ENCODE measurements at regions not wholly inside any gene's neighbourhood (a gene's known extent, or its start where the extent isn't known, plus 50 kb on each side); places are given as distances from the start of the nearest gene placed in this dataset.
"Not testable (repeated sequence)": the region's sequence is repeated elsewhere in the genome, so short reads cannot be mapped to it uniquely, and the experiment has no call there.

DNA sequence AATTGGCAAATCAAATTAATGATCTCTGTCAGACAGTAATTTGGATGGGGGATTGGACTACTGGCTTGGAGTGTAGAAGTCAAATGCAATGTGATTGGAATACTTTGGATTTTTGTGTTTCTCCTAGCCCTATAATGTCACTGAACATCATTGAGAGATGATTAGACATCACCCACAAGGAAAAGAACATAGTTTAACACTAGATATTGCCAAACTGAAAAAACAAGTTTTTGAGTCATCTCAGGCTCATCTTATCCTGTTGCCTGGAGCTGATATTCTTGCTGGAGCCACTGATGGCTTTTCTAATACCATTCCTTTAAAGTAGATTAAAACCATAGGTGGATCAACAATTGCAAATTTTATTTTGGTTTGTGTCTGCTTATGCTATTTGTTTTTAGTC lies 76.7 kb downstream of the HSFY2 start:
- not testable (repeated sequence) for H4K91ac ChIP-seq (ENCODE audit: low read depth, low read length, poor library complexity); H2BK120ac ChIP-seq (ENCODE audit: low read depth, low read length); H3K27me3 ChIP-seq (ENCODE audit: control insufficient read depth in 3 of 3, insufficient read depth in 3 of 3, low read depth in 1 of 3, low read length in 3 of 3); H3K79me1 ChIP-seq (ENCODE audit: low read depth, low read length); H2AFZ ChIP-seq (ENCODE audit: low read length); H3K18ac ChIP-seq (ENCODE audit: low read length); H3K4ac ChIP-seq (ENCODE audit: low read length); H3K23ac ChIP-seq (ENCODE audit: low read depth, low read length, poor library complexity); H4K8ac ChIP-seq (ENCODE audit: low read depth, low read length); H3K27ac ChIP-seq (replicated peaks; ENCODE audit: low read length); H3K9me3 ChIP-seq (replicated peaks in 1 of 2; ENCODE audit: control insufficient read depth in 2 of 2, insufficient read depth in 1 of 2, low read depth in 1 of 2, low read length in 2 of 2); H2BK5ac ChIP-seq (ENCODE audit: low read length); H3K9ac ChIP-seq (ENCODE audit: low read depth, low read length, poor library complexity); DNase-seq (ENCODE audit: low spot score); H2AK5ac ChIP-seq (ENCODE audit: low read depth, low read length); H2BK12ac ChIP-seq (ENCODE audit: low read length); H2BK15ac ChIP-seq (ENCODE audit: low read length); H3K4me1 ChIP-seq (ENCODE audit: control insufficient read depth in 2 of 2, insufficient read depth in 1 of 2, low read depth in 1 of 2, low read length in 2 of 2); H3K36me3 ChIP-seq (replicated peaks in 1 of 2; ENCODE audit: control insufficient read depth in 2 of 2, insufficient read depth in 2 of 2, low read length in 2 of 2); H3K14ac ChIP-seq (ENCODE audit: low read length); H3K4me3 ChIP-seq (ENCODE audit: low read length in 2 of 2); H3K4me2 ChIP-seq (ENCODE audit: insufficient read depth, low read length, poor library complexity, severe bottlenecking)

DNA sequence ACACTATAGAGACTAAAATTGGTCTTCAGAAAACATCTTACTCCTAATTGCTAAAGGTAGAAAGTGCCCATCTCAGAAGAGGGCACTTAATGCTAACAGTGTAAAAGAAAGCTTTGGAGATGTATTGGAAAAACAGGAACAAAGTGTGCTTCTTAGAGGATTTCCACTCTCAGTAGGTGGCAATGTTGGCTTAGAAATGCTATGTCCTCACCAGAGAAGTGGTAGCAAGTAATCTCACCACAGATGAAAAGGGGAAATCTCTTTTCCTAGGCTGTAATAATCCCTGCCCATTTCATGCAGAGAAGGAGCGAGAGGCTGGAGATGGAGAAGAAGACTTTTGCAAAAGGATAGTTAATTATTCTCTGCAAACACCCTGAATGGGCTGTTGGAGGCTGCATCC lies 69.3 kb downstream of the HSFY2 start:
- not testable (repeated sequence) for H3K27me3 ChIP-seq (ENCODE audit: control insufficient read depth in 3 of 3, insufficient read depth in 3 of 3, low read depth in 1 of 3, low read length in 3 of 3); H2BK12ac ChIP-seq (ENCODE audit: low read length); H3K4me2 ChIP-seq (ENCODE audit: insufficient read depth, low read length, poor library complexity, severe bottlenecking); H3K79me1 ChIP-seq (ENCODE audit: low read depth, low read length); DNase-seq (ENCODE audit: low spot score); H3K9ac ChIP-seq (ENCODE audit: low read depth, low read length, poor library complexity); H4K8ac ChIP-seq (ENCODE audit: low read depth, low read length); H3K27ac ChIP-seq (replicated peaks; ENCODE audit: low read length); H3K36me3 ChIP-seq (replicated peaks in 1 of 2; ENCODE audit: control insufficient read depth in 2 of 2, insufficient read depth in 2 of 2, low read length in 2 of 2); H3K4ac ChIP-seq (ENCODE audit: low read length); H2BK5ac ChIP-seq (ENCODE audit: low read length); H3K9me3 ChIP-seq (replicated peaks in 1 of 2; ENCODE audit: control insufficient read depth in 2 of 2, insufficient read depth in 1 of 2, low read depth in 1 of 2, low read length in 2 of 2); H2AFZ ChIP-seq (ENCODE audit: low read length); H3K14ac ChIP-seq (ENCODE audit: low read length); H3K4me3 ChIP-seq (ENCODE audit: low read length in 2 of 2); H2AK5ac ChIP-seq (ENCODE audit: low read depth, low read length); H4K91ac ChIP-seq (ENCODE audit: low read depth, low read length, poor library complexity); H2BK120ac ChIP-seq (ENCODE audit: low read depth, low read length); H3K4me1 ChIP-seq (ENCODE audit: control insufficient read depth in 2 of 2, insufficient read depth in 1 of 2, low read depth in 1 of 2, low read length in 2 of 2); H3K18ac ChIP-seq (ENCODE audit: low read length); H3K23ac ChIP-seq (ENCODE audit: low read depth, low read length, poor library complexity); H2BK15ac ChIP-seq (ENCODE audit: low read length)
- no CpG with 5 or more reads among the region's 1 CpG for WGBS, 2 donors (ENCODE audit: extremely low coverage in 2 of 2, insufficient read length in 2 of 2, insufficient replicate concordance in 1 of 2)

DNA sequence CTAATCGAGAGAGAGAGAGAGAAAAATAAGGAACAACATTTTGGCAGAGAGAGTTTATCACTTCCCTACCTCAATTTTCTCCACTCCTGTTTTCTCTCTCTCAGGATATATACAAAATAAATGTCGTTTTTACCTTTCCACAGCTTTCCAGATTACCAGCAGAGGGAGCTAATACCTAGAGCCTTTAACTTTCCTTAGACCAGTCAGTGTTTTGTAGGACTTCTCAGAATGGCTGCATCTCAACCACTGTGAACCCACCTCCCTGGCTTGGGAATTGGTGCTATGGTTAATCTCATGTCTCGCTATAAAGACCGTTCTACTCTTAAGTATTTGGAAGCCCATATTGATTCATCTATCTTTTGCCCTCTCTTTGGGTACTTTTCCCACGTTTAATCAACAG lies 61.8 kb downstream of the HSFY2 start:
- H3K9ac ChIP-seq (ENCODE audit: low read depth, low read length, poor library complexity); H3K4me3 ChIP-seq (ENCODE audit: low read length in 2 of 2); H3K79me1 ChIP-seq (ENCODE audit: low read depth, low read length); H2BK5ac ChIP-seq (ENCODE audit: low read length); H4K8ac ChIP-seq (ENCODE audit: low read depth, low read length); H2BK15ac ChIP-seq (ENCODE audit: low read length); H4K91ac ChIP-seq (ENCODE audit: low read depth, low read length, poor library complexity); H3K9me3 ChIP-seq (replicated peaks in 1 of 2; ENCODE audit: control insufficient read depth in 2 of 2, insufficient read depth in 1 of 2, low read depth in 1 of 2, low read length in 2 of 2); H3K4me1 ChIP-seq (ENCODE audit: control insufficient read depth in 2 of 2, insufficient read depth in 1 of 2, low read depth in 1 of 2, low read length in 2 of 2); H3K36me3 ChIP-seq (replicated peaks in 1 of 2; ENCODE audit: control insufficient read depth in 2 of 2, insufficient read depth in 2 of 2, low read length in 2 of 2); H2AFZ ChIP-seq (ENCODE audit: low read length); H3K14ac ChIP-seq (ENCODE audit: low read length); H3K4me2 ChIP-seq (ENCODE audit: insufficient read depth, low read length, poor library complexity, severe bottlenecking); H2AK5ac ChIP-seq (ENCODE audit: low read depth, low read length); H3K27me3 ChIP-seq (ENCODE audit: control insufficient read depth in 3 of 3, insufficient read depth in 3 of 3, low read depth in 1 of 3, low read length in 3 of 3); H3K27ac ChIP-seq (replicated peaks; ENCODE audit: low read length); DNase-seq (ENCODE audit: low spot score); H3K4ac ChIP-seq (ENCODE audit: low read length); H3K23ac ChIP-seq (ENCODE audit: low read depth, low read length, poor library complexity); H2BK120ac ChIP-seq (ENCODE audit: low read depth, low read length); H3K18ac ChIP-seq (ENCODE audit: low read length); H2BK12ac ChIP-seq (ENCODE audit: low read length): not testable (repeated sequence)
- WGBS, 2 donors (ENCODE audit: extremely low coverage in 2 of 2, insufficient read length in 2 of 2, insufficient replicate concordance in 1 of 2) = no CpG with 5 or more reads among the region's 5 CpGs

DNA sequence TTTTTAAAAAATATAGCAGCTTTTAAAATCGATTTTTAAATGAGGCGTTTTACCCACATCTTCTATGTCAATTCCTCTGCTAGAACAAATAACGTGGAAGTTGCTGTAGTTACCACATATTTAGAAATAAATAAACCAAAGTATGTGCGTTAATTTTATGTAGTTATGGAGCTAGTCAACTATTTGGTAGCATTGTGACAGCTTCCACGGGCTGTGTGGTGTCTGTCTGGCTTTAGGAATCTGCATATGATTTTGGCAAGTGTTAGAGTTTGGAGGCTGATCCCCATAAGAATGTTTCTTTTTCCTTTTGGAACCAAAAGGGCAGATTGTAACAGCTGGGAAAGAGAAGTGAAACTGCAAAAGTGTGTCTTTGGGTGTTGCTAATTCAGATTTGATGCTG lies 59.8 kb downstream of the HSFY2 start:
- H3K4ac ChIP-seq (ENCODE audit: low read length); H3K18ac ChIP-seq (ENCODE audit: low read length); H2BK120ac ChIP-seq (ENCODE audit: low read depth, low read length); H3K14ac ChIP-seq (ENCODE audit: low read length); H2AFZ ChIP-seq (ENCODE audit: low read length); H2BK15ac ChIP-seq (ENCODE audit: low read length); H3K23ac ChIP-seq (ENCODE audit: low read depth, low read length, poor library complexity); H3K4me2 ChIP-seq (ENCODE audit: insufficient read depth, low read length, poor library complexity, severe bottlenecking); H3K9ac ChIP-seq (ENCODE audit: low read depth, low read length, poor library complexity); H3K36me3 ChIP-seq (replicated peaks in 1 of 2; ENCODE audit: control insufficient read depth in 2 of 2, insufficient read depth in 2 of 2, low read length in 2 of 2); H4K91ac ChIP-seq (ENCODE audit: low read depth, low read length, poor library complexity); H2BK5ac ChIP-seq (ENCODE audit: low read length); H3K27ac ChIP-seq (replicated peaks; ENCODE audit: low read length); H2AK5ac ChIP-seq (ENCODE audit: low read depth, low read length); H2BK12ac ChIP-seq (ENCODE audit: low read length); H3K9me3 ChIP-seq (replicated peaks in 1 of 2; ENCODE audit: control insufficient read depth in 2 of 2, insufficient read depth in 1 of 2, low read depth in 1 of 2, low read length in 2 of 2); H4K8ac ChIP-seq (ENCODE audit: low read depth, low read length); DNase-seq (ENCODE audit: low spot score); H3K27me3 ChIP-seq (ENCODE audit: control insufficient read depth in 3 of 3, insufficient read depth in 3 of 3, low read depth in 1 of 3, low read length in 3 of 3); H3K4me3 ChIP-seq (ENCODE audit: low read length in 2 of 2); H3K4me1 ChIP-seq (ENCODE audit: control insufficient read depth in 2 of 2, insufficient read depth in 1 of 2, low read depth in 1 of 2, low read length in 2 of 2); H3K79me1 ChIP-seq (ENCODE audit: low read depth, low read length): not testable (repeated sequence)
- no CpG with 5 or more reads among the region's 5 CpGs for WGBS, 2 donors (ENCODE audit: extremely low coverage in 2 of 2, insufficient read length in 2 of 2, insufficient replicate concordance in 1 of 2)
